Spleen (tissue), 7 donors: ENCODE measurements at regions not wholly inside any gene's neighbourhood (a gene's known extent, or its start where the extent isn't known, plus 50 kb on each side); places are given as distances from the start of the nearest gene placed in this dataset.

Experiments used
- POLR2A ChIP-seq, 3 donors: fragments of 450-650 bp; IDR thresholded peaks; one replicate each; pipeline ENCODE4 v1.5.1; 2017; ENCODE audit warnings: antibody characterized with exemption in 3 of 3, mild to moderate bottlenecking in 1 of 3
- POLR2AphosphoS5 ChIP-seq, 3 donors: sonication (generic); formaldehyde crosslinking; IDR thresholded peaks; one replicate each; pipeline ENCODE4 v1.5.1; 2017; ENCODE audit warnings: antibody characterized with exemption in 3 of 3
- TF ChIP-seq, protein P1 (sequence below), 11 experiments: fragments of 200-600 bp in 7 of 11; fragments of 450-650 bp in 4 of 11; sonication (generic) in 4 of 11; IDR thresholded peaks in 8 of 11; conservative IDR thresholded peaks in 3 of 11; 1 replicate in 7 of 11; 2 replicates in 4 of 11; pipeline versions ENCODE4 v1.4.0 to v1.8.0; 2016 to 2021; ENCODE audit warnings: antibody characterized with exemption in 11 of 11, inconsistent platforms in 4 of 11, mild to moderate bottlenecking in 1 of 11
- donor health status: DM: no; HTN: no; CAD: no; lungs with moderate emphysema.
- donor health status: DM: no; HTN: no; CAD: no.
- donor health status: DM: no; HTN: no; CAD: no.

DNA sequence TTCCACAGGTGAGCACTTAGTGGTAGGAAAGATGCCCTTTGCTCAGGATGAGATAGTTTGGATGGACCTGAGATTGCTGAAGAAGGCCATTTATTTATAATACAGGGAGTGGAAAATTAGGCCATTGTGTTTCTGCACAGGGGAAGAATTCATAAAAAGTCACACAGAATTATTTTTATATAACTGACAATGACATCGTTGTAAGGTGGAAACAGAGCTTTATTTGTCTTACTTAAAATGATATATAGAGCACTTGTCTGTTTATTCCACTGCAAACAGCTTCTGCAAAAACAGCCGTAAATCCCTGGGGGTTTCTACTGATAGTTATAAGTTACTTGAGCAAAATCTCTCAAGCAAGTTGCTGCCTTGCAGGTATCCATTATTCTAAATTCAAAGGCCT lies 158.1 kb upstream of the ZNF521 start:
- TF ChIP-seq POLR2A (IDR thresholded peaks at IDR 0.05) (no peak), POLR2AphosphoS5 (IDR thresholded peaks at IDR 0.05) (no peak)
- TF ChIP-seq, protein P1, sequence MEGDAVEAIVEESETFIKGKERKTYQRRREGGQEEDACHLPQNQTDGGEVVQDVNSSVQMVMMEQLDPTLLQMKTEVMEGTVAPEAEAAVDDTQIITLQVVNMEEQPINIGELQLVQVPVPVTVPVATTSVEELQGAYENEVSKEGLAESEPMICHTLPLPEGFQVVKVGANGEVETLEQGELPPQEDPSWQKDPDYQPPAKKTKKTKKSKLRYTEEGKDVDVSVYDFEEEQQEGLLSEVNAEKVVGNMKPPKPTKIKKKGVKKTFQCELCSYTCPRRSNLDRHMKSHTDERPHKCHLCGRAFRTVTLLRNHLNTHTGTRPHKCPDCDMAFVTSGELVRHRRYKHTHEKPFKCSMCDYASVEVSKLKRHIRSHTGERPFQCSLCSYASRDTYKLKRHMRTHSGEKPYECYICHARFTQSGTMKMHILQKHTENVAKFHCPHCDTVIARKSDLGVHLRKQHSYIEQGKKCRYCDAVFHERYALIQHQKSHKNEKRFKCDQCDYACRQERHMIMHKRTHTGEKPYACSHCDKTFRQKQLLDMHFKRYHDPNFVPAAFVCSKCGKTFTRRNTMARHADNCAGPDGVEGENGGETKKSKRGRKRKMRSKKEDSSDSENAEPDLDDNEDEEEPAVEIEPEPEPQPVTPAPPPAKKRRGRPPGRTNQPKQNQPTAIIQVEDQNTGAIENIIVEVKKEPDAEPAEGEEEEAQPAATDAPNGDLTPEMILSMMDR (IDR thresholded peaks at IDR 0.05 in 8 of 11, conservative IDR thresholded peaks at IDR 0.05 in 3 of 11), result no peak
